GM18858 (cell line): ENCODE measurements at regions not wholly inside any gene's neighbourhood (a gene's known extent, or its start where the extent isn't known, plus 50 kb on each side); places are given as distances from the start of the nearest gene placed in this dataset.

Experiments
- ATAC-seq: cut with Tn5 transposase; IDR thresholded peaks from one replicate; pipeline ENCODE4 v1.9.1; 2021; ENCODE audit not compliant: unreplicated experiment

DNA sequence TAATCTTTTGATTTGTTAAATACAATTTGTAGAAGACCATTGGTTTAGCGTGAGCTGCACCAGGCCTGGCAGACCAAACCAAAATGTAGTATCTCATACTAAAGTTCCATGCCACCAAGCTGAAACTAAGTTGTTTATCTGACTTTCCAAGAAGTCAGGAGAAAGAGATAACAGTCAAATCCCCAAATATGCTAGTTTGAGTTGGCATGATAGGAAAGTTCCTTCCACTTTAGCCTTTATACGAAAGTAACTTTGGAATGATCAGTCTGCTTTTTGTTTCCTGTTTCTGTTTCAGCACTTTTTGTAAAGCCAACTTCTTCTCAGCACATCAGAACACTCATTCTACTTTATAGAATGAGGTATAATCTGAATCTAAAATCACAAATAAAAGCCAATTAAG lies 449.2 kb downstream of the GRXCR1 start:
- no peak for ATAC-seq

- no peak for ATAC-seq
Observed at GRCh38 chr4:43343298-43343697, 450.8 kb downstream of the GRXCR1 start.

DNA sequence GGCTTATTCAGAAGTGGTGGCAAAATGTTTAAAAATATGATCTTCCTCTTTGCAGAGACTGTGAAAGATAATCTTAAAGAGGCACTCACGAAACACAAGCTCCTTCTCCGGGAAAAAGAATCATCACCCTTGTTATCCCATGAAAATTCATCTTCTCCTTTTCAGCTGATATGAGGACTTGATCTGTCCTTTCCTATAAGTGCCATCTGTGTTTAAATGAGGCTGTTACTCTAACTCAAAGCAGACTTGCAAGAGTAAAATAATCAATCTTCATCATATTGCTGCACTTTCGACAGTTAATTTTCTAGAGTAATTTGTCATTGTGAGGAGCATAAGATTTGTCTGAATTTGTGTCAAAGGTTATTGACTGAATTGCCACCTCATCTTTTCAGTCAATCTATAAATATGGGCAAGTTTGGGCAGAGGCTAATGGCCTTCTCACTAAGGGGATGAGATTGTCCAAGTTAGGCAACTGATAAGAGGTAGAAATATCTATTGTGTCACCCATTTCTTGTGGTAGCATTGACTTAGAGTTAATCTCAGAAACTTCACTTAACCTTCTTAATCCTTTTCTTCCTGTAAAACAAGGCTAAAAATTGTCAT lies 452.9 kb downstream of the GRXCR1 start:
- ATAC-seq: no peak

DNA sequence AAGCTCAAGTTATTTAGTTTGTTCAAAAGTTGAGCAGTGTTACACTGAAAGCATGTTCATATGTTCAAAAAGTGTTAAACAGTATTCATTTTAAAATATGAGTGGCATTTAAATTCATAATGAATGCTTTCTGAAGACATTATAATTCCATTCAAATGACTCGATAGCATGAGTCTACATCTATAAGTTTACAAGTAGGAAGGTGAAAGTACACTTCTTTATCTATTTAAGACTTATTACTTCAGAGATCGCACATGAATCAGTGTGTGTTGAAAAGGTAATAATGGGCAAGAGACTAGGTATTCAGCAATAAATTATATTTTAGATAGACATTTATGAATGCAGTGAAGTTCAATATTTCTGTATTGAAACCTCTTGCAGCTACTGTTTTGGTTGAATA lies 456.1 kb downstream of the GRXCR1 start:
- no peak for ATAC-seq

DNA sequence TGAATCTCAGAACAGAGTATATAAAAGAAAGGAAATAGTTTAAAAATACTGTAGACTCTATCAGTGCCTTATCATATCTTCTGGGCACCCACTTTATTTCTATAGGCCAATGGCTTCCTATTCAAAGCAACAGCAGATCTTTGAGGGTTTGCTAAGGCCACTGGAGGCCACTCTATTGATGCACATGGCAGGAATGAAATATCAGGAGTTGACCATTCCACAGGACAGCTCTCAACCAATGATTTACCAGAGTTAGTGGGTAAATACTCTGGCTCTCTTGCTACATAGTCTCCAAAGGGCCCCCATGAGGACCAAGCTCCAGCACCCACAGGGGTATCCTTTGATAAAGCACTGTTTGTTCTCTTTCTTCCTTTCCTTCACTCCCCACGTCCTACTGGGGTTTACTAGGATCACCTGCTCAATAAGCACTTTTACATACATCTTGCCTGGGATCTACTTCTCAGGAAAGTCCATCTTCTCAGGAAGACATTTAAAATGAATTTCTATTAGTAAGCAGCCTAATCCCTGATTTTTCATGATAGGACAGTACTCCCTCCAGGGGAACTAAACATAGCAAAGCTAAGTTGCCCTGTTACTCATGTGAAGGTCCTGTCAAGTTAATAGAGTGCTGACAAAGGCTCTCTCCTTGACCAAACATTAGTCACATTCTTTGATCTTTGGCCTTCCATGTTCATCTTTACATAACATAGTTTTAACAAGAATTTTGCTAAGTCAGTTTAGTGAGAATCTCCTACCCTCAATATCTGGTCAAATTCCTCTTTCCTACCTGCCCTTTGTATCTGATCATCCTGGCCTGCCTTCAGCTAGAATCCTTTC lies 459.7 kb downstream of the GRXCR1 start:
- no peak for ATAC-seq

DNA sequence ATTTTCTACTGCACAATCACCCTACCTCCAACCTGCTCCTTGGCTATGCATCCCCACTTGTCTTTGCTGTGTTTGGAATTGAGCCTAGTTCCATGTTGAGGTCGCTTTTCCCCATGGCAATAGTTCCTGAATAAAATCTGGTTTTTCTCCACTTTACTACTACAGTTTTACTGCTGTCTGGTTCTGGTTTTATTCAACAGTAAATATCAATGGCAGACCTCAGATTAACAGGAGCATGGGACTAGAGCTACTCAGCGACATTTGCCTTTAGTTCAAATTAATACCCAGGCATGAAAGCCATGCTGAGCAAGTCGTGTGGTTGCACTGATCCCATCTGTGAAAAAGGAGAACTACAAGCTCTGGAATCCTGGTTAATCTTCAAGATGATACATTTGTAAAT lies 460.3 kb downstream of the GRXCR1 start:
- no peak for ATAC-seq

GRCh38 chr4:43353552-43353951 lies 461.0 kb downstream of the GRXCR1 start:
- ATAC-seq: no peak

GRCh38 chr4:43356786-43357185 lies 464.3 kb downstream of the GRXCR1 start:
- no peak for ATAC-seq

- no peak for ATAC-seq
Observed at GRCh38 chr4:43357252-43357974, 464.9 kb downstream of the GRXCR1 start.

- no peak for ATAC-seq
Observed at GRCh38 chr4:43360296-43360695, 467.8 kb downstream of the GRXCR1 start.

DNA sequence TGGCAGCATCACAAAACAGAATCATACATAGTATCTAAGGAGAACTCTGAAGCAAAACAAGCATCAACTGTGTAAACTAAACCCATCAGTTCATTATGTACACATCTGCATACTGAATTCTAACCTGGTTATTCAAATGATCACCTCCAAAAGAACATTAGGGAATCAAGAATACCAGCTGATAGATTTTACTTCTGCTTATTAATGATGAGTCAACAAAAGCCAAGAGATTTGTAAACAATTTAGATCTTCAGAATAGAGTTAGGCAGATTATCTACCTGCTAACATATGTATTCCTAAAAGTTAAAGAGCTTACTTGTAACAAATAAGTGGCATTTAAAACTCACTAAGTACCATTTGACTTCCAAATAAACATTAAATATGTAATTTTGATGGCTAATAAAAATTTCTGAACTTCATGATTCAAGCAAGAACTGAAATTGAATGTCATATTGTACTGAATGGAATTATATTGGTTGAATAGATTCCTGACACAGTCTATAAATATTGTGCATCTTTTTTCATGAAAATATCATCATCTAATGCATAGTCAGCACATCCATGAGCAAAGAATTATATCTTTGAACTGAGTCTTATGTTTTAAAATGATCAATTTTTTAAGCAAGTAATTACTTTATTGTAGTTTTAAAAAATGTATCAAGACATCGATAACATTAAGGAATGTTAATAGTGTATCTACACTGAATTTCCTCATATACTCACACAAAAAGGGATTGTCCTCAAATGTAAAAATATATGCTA lies 470.5 kb downstream of the GRXCR1 start:
- no peak for ATAC-seq

DNA sequence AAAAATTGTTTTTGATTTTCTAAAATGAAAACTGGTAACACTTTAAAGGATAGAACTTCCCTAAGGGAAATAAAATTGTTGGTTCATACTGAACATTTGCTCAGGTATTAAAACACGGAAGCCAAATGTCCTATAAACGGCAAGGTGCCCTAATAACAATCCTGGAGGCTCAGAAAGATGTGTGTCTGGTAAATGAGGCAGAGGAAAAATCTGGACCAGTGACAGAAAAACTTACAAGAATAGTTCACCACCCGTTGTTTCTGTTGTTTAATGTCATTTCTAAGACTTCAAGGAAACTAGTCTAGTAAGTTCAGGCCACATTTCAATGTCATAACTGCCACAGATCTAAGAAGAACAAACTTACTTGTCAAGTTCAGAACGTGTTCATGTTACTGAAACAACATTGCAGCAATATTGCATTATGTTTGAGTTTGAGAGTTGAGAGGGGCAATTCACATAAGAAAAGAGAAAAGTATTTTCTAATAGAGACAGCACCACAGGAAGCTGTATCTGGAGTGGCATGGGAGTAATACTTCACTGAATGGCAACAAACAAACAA lies 476.6 kb downstream of the GRXCR1 start:
- ATAC-seq: no peak

GRCh38 chr4:43373201-43373600 lies 480.7 kb downstream of the GRXCR1 start:
- ATAC-seq: no peak

DNA sequence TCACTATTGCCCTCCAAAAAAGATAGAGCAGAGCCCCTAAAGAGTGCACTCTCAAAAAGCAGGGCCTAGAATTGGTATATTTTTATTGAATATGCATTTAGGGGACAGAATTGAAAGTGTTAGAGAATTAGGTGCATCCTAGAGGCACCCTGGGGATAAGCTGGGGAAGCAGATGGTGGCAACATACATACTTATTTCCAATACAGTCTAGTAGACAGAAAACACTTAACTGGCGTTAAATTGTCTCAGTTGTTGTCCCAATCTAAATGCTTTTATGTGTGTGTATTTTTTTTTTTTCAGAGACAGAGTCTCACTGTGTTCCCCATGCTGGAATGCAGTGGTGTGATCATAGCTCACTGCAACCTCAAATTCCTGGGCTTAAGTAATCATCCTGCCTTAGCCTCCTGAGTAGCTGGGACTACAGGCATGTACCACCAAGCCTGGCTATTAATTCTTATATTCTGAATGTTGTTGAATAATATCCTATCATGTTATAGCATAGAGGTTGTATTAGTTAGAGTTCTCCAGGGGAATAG lies 481.8 kb downstream of the GRXCR1 start:
- no peak for ATAC-seq

DNA sequence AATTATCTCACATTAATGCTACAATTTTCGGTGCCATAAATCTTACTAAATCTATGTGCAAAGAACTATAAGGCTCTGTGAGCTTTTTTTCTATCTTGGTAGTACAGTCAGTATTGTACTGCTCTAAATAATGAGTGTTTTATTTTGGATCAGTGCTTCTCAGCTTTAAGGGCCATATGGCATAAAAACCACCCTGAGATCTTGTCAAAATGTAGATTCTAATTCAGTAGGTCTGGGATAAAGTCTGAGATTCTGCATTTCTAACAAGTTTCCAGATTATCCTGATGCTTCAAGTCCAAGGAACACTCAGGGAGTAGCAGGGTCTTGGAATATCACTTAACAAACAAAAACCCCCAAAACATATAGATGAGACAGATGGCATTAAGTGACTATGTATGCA lies 486.5 kb downstream of the GRXCR1 start:
- ATAC-seq: no peak

GRCh38 chr4:43380093-43380492 lies 487.6 kb downstream of the GRXCR1 start:
- no peak for ATAC-seq

DNA sequence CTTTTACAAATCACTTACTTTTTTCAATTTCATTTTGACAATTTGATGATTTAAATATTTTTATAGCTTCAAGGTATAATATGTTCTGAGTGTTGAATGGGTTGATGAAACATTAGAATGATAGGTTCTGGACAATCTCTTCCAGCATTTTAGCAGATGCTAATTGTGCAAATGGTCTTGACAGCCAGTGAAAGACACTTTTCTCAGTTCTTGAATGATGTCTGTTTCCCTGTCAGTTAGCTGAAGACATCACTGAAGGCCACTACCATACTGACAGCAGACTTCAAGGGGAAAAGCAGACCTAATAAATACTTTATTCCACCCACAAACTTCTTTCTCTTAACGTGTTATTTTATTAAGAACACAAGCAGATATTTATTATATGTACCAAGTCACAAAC lies 498.6 kb downstream of the GRXCR1 start:
- no peak for ATAC-seq

DNA sequence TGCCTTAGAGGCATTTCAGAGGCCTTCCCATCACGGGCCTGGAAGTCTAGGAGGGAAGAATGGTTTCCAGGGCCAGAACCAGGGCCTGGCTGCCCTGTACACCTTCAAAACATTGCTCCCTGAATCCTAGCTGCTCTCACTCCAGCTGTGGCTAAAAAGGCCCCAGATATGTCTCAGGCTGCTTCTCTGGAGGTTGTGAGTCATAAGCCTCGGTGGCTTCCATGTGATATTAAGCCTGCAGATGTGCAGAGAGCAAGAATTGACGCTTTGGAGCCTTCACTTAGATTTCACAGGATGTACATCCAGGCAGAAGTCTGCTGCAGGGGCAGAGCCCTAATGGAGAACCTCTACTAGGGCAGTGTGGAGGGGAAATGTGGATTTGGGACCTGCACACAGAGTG lies 502.5 kb downstream of the GRXCR1 start:
- no peak for ATAC-seq

GRCh38 chr4:43399726-43400125 lies 507.2 kb downstream of the GRXCR1 start:
- no peak for ATAC-seq

DNA sequence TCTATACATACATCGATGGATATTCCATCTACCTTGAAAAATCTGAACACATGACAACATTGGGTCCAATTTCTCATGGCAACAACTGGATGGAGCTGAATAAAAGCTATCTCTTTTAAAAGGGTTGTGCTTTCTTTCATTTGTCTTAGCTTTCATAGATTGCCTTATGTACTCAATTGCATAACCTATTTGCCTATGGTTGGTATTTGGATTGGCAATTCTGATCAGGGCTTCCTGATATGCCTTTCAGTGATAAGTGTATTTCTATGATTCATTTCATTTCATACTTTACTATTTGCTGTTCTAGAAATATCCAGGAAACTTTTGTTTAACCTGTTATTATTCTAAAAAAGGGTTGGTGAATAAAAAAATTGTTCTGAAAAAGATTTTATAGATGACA lies 509.9 kb downstream of the GRXCR1 start:
- ATAC-seq: no peak

- no peak for ATAC-seq
Observed at GRCh38 chr4:43410636-43411035, 518.1 kb downstream of the GRXCR1 start.
